Neural cell (in vitro differentiated cells): ENCODE measurements at regions not wholly inside any gene's neighbourhood (a gene's known extent, or its start where the extent isn't known, plus 50 kb on each side); places are given as distances from the start of the nearest gene placed in this dataset.

ENCODE experiments used
- H2AFZ ChIP-seq: fragments of 200-600, 300-800 bp; sonication (generic), shearing (Covaris generic); 2 replicates; pipeline ENCODE4 v1.6.0; 2014; ENCODE audit warnings: low read depth, mild to moderate bottlenecking, antibody characterized with exemption, low read length, moderate library complexity
- H3F3A ChIP-seq: fragments of 200-600 bp; shearing (Covaris generic); 2 replicates; pipeline ENCODE4 v1.6.1; 2016; ENCODE audit warnings: mild to moderate bottlenecking, moderate library complexity, mixed read lengths, antibody characterized with exemption, low read length; ENCODE audit not compliant: insufficient read depth, poor library complexity, severe bottlenecking
- H3K27ac ChIP-seq: fragments of 200-600, 300-800 bp; sonication (generic), shearing (Covaris generic); 2 replicates; pipeline ENCODE4 v1.5.1; 2014; ENCODE audit warnings: mild to moderate bottlenecking, low read length, moderate library complexity
- H3K27me3 ChIP-seq: fragments of 300-800, 200-600 bp; sonication (generic), shearing (Covaris generic); 2 replicates; pipeline ENCODE4 v1.6.0; 2014; ENCODE audit warnings: mild to moderate bottlenecking, low read depth, low read length, moderate library complexity; ENCODE audit not compliant: insufficient read depth
- H3K36me3 ChIP-seq: fragments of 300-800, 200-600 bp; sonication (generic), shearing (Covaris generic); 2 replicates; pipeline ENCODE4 v1.5.1; 2014; ENCODE audit warnings: mild to moderate bottlenecking, antibody characterized with exemption, low read length, moderate library complexity; ENCODE audit not compliant: insufficient read depth
- H3K4me2 ChIP-seq: fragments of 300-800, 200-600 bp; sonication (generic), shearing (Covaris generic); 2 replicates; pipeline ENCODE4 v1.6.0; 2014; ENCODE audit warnings: mild to moderate bottlenecking, low read length
- H3K4me3 ChIP-seq: fragments of 300-800, 200-600 bp; sonication (generic), shearing (Covaris generic); 2 replicates; pipeline ENCODE4 v1.5.1; 2014; ENCODE audit warnings: mild to moderate bottlenecking, low read length, moderate library complexity
- H3K79me2 ChIP-seq: fragments of 200-600 bp; shearing (Covaris generic); replicated peaks from 2 replicates; pipeline ENCODE4 v1.6.0; 2014; ENCODE audit warnings: mild to moderate bottlenecking, low read length, moderate library complexity; ENCODE audit not compliant: insufficient read depth
- H3K9ac ChIP-seq: fragments of 300-800, 200-600 bp; sonication (generic), shearing (Covaris generic); 2 replicates; pipeline ENCODE4 v1.6.1; 2016; ENCODE audit warnings: mild to moderate bottlenecking, low read length, mixed read lengths
- H3K9me2 ChIP-seq: fragments of 200-600 bp; shearing (Covaris generic); 2 replicates; pipeline ENCODE4 v1.6.1; 2016; ENCODE audit warnings: mild to moderate bottlenecking, low read length, mixed read lengths; ENCODE audit not compliant: insufficient read depth
- H3K9me3 ChIP-seq: fragments of 200-600, 300-800 bp; sonication (generic), shearing (Covaris generic); 2 replicates; pipeline ENCODE4 v1.6.1; 2016; ENCODE audit warnings: mild to moderate bottlenecking, mixed run types, low read length, moderate library complexity, mixed read lengths
- H4K20me1 ChIP-seq: fragments of 200-600 bp; shearing (Covaris generic); 2 replicates; pipeline ENCODE4 v1.6.1; 2016; ENCODE audit warnings: mild to moderate bottlenecking, mixed run types; ENCODE audit not compliant: insufficient read depth
- CTCF ChIP-seq: fragments of 450-650 bp; IDR thresholded peaks from 2 replicates; pipeline ENCODE4 v1.5.1; 2014; ENCODE audit warnings: antibody characterized with exemption, mild to moderate bottlenecking, moderate library complexity; ENCODE audit not compliant: poor library complexity, severe bottlenecking
- EP300 ChIP-seq: fragments of 450-650 bp; conservative IDR thresholded peaks from 2 replicates; pipeline ENCODE4 v1.6.1; 2014; ENCODE audit warnings: antibody characterized with exemption, mild to moderate bottlenecking, moderate library complexity; ENCODE audit not compliant: poor library complexity, severe bottlenecking
- MXI1 ChIP-seq: fragments of 450-650 bp; conservative IDR thresholded peaks from 2 replicates; pipeline ENCODE4 v1.6.1; 2014; ENCODE audit warnings: antibody characterized with exemption, mild to moderate bottlenecking; ENCODE audit not compliant: poor library complexity, severe bottlenecking
- POLR2AphosphoS5 ChIP-seq: IDR thresholded peaks from 2 replicates; pipeline ENCODE4 v1.6.1; 2012
- REST ChIP-seq: IDR thresholded peaks from 2 replicates; pipeline ENCODE4 v1.6.1; 2012; ENCODE audit warnings: borderline replicate concordance
- SMC3 ChIP-seq: fragments of 450-650 bp; conservative IDR thresholded peaks from 2 replicates; pipeline ENCODE4 v1.6.1; 2014; ENCODE audit warnings: antibody characterized with exemption, mild to moderate bottlenecking, moderate library complexity; ENCODE audit not compliant: poor library complexity

- H2AFZ ChIP-seq, result no peak overlapping the region
- H3K27me3 ChIP-seq, result no peaks in the 10 kb centered on the region
- H3K27ac ChIP-seq, result no peak overlapping the region
- H3K4me3 ChIP-seq, result no peak overlapping the region
- no peaks in the 10 kb centered on the region for H3F3A ChIP-seq
- TF ChIP-seq REST (no peak), POLR2AphosphoS5 (no peak), EP300 (no peak)
- H3K9me3 ChIP-seq, result no peaks in the 10 kb centered on the region
- H4K20me1 ChIP-seq, result no peaks in the 10 kb centered on the region
- H3K36me3 ChIP-seq, result no peaks in the 10 kb centered on the region
- no peaks in the 10 kb centered on the region for H3K9me2 ChIP-seq
- no peak overlapping the region for H3K9ac ChIP-seq
- H3K79me2 ChIP-seq, result no peaks in the 10 kb centered on the region
- no peak overlapping the region for H3K4me2 ChIP-seq
These were observed 769.5 kb upstream of the LUZP2 start for GRCh38 chr11:23727387-23727786.

- H2AFZ ChIP-seq, result no peak overlapping the region
- no peaks in the 10 kb centered on the region for H3F3A ChIP-seq
- H3K27ac ChIP-seq, result no peak overlapping the region
- no peaks in the 10 kb centered on the region for H3K36me3 ChIP-seq
- TF ChIP-seq MXI1 (no peak), REST (no peak), SMC3 (no peak), CTCF (no peak)
- no peaks in the 10 kb centered on the region for H3K9me3 ChIP-seq
- H3K27me3 ChIP-seq, result no peaks in the 10 kb centered on the region
- no peak overlapping the region for H3K4me3 ChIP-seq
- no peaks in the 10 kb centered on the region for H3K9me2 ChIP-seq
- H3K9ac ChIP-seq, result no peak overlapping the region
- H3K4me2 ChIP-seq, result no peak overlapping the region
- no peaks in the 10 kb centered on the region for H4K20me1 ChIP-seq
- no peaks in the 10 kb centered on the region for H3K79me2 ChIP-seq
These were observed 769.1 kb upstream of the LUZP2 start for GRCh38 chr11:23727794-23728193.
